H1 (cell line): ENCODE measurements at regions not wholly inside any gene's neighbourhood (a gene's known extent, or its start where the extent isn't known, plus 50 kb on each side); places are given as distances from the start of the nearest gene placed in this dataset.

Experiments
- CTCF ChIA-PET: fragments of 300-600 bp; sonication (Branson Sonifier 250); formaldehyde crosslinking; loops from one replicate; lab custom pipeline; 2021; ENCODE audit not compliant: partially characterized antibody; lab: Charles Lee
- POLR2A ChIA-PET: fragments of 300-600 bp; sonication (Branson Sonifier 250); formaldehyde crosslinking; loops from one replicate; lab custom pipeline; 2021; ENCODE audit warnings: inconsistent platforms; ENCODE audit not compliant: partially characterized antibody; lab: Charles Lee
- DNase-seq, 2 experiments: peaks; one replicate each; pipeline versions ENCODE4 v3.0.0 to v3.0.0-alpha.2; 2010 to 2022; ENCODE audit warnings: low spot score in 2 of 2, low read depth in 1 of 2, mixed read lengths in 1 of 2
- FAIRE-seq: peaks from 2 replicates; lab custom pipeline; 2011; peaks lifted over from hg19 to GRCh38; lab: Jason Lieb, UNC
- H2AFZ ChIP-seq: 2 replicates; pipeline ENCODE4 v1.8.1; 2012; ENCODE audit warnings: low read length, inconsistent platforms
- H2AK5ac ChIP-seq: 2 replicates; pipeline ENCODE4 v1.6.1; 2013; ENCODE audit warnings: low read depth, low read length
- H2BK120ac ChIP-seq: replicated peaks from 2 replicates; pipeline ENCODE3; 2013; ENCODE audit warnings: low read depth, low read length, inconsistent platforms
- H2BK12ac ChIP-seq: 2 replicates; pipeline ENCODE4 v1.6.1; 2013; ENCODE audit warnings: low read depth, low read length
- H2BK15ac ChIP-seq: 2 replicates; pipeline ENCODE4 v1.6.1; 2013; ENCODE audit warnings: low read length
- H2BK20ac ChIP-seq: 2 replicates; pipeline ENCODE4 v1.6.1; 2013; ENCODE audit warnings: low read length
- H2BK5ac ChIP-seq: 2 replicates; pipeline ENCODE4 v1.6.1; 2013; ENCODE audit warnings: low read depth, low read length
- H3K14ac ChIP-seq: 2 replicates; pipeline ENCODE4 v1.6.1; 2013; ENCODE audit warnings: inconsistent platforms; ENCODE audit not compliant: insufficient read length
- H3K18ac ChIP-seq: 2 replicates; pipeline ENCODE4 v1.6.1; 2013; ENCODE audit warnings: low read length; ENCODE audit errors: extremely low read depth
- H3K23ac ChIP-seq: 2 replicates; pipeline ENCODE4 v1.6.1; 2013; ENCODE audit warnings: inconsistent platforms; ENCODE audit not compliant: insufficient read length
- H3K23me2 ChIP-seq: 2 replicates; pipeline ENCODE4 v1.6.1; 2013; ENCODE audit warnings: low read depth, low read length
- H3K27ac ChIP-seq: 2 replicates; pipeline ENCODE4 v1.6.1; 2011; ENCODE audit warnings: low read depth, low read length, inconsistent platforms
- H3K27me3 ChIP-seq, 4 experiments: replicated peaks in 1 of 4; 1 replicate in 1 of 4; 2 replicates in 3 of 4; pipeline versions ENCODE4 v1.6.1 to v1.8.1; 2011 to 2013; ENCODE audit warnings: low read length in 3 of 4, mild to moderate bottlenecking in 3 of 4, inconsistent platforms in 2 of 4, mixed read lengths in 2 of 4, moderate library complexity in 1 of 4; ENCODE audit not compliant: control insufficient read depth in 3 of 4, insufficient read depth in 3 of 4; ENCODE audit errors: extremely low read depth in 1 of 4
- H3K36me3 ChIP-seq, 4 experiments: 2 replicates each; pipeline versions ENCODE4 v1.6.1 to v1.8.1; 2011 to 2013; ENCODE audit warnings: mild to moderate bottlenecking in 4 of 4, low read length in 3 of 4, moderate library complexity in 2 of 4, control low read depth in 1 of 4, inconsistent platforms in 1 of 4; ENCODE audit not compliant: insufficient read depth in 4 of 4, control insufficient read depth in 2 of 4
- H3K4ac ChIP-seq: replicated peaks from 2 replicates; pipeline ENCODE3; 2013; ENCODE audit warnings: low read length, low read depth, mixed read lengths, inconsistent platforms; ENCODE audit not compliant: insufficient read length
- H3K4me1 ChIP-seq, 4 experiments: replicated peaks in 1 of 4; 1 replicate in 1 of 4; 2 replicates in 3 of 4; pipeline versions ENCODE4 v1.6.1 to v1.8.1; 2011 to 2013; ENCODE audit warnings: low read length in 3 of 4, inconsistent platforms in 2 of 4, mixed read lengths in 1 of 4; ENCODE audit not compliant: insufficient read depth in 4 of 4, control insufficient read depth in 3 of 4
- H3K4me2 ChIP-seq, 2 experiments: 2 replicates each; pipeline versions ENCODE4 v1.6.1 to v1.8.1; 2011 to 2013; ENCODE audit warnings: low read depth in 2 of 2, low read length in 2 of 2, control low read depth in 1 of 2, inconsistent platforms in 1 of 2, mild to moderate bottlenecking in 1 of 2; ENCODE audit not compliant: insufficient read depth in 1 of 2
- H3K4me3 ChIP-seq, 4 experiments: fragments of 200-600, 300-600 bp in 1 of 4; sonication (generic), shearing (Covaris generic), sonication (Bioruptor Twin) in 1 of 4; 2 replicates each; pipeline versions ENCODE4 v1.5.1 to v1.8.1; 2011 to 2016; ENCODE audit warnings: low read length in 4 of 4, low read depth in 3 of 4, control low read depth in 2 of 4, inconsistent platforms in 2 of 4, mild to moderate bottlenecking in 2 of 4, mixed read lengths in 1 of 4, moderate library complexity in 1 of 4; ENCODE audit not compliant: insufficient read depth in 2 of 4; ENCODE audit errors: extremely low read depth in 1 of 4
- H3K56ac ChIP-seq: replicated peaks from 2 replicates; pipeline ENCODE3; 2013; ENCODE audit warnings: low read depth, mild to moderate bottlenecking, mixed read lengths, low read length, inconsistent platforms; ENCODE audit not compliant: insufficient read length
- H3K79me1 ChIP-seq: 2 replicates; pipeline ENCODE4 v1.6.1; 2013; ENCODE audit warnings: low read depth, low read length, control low read depth
- H3K79me2 ChIP-seq, 2 experiments: 2 replicates each; pipeline versions ENCODE4 v1.6.1 to v1.8.1; 2012 to 2013; ENCODE audit warnings: low read length in 2 of 2, mild to moderate bottlenecking in 2 of 2, inconsistent platforms in 1 of 2; ENCODE audit not compliant: insufficient read depth in 2 of 2, control insufficient read depth in 1 of 2
- H3K9ac ChIP-seq, 4 experiments: replicated peaks in 1 of 4; 1 replicate in 1 of 4; 2 replicates in 3 of 4; pipeline versions ENCODE4 v1.6.1 to v1.8.1; 2011 to 2013; ENCODE audit warnings: low read depth in 3 of 4, low read length in 3 of 4, control low read depth in 2 of 4, mild to moderate bottlenecking in 2 of 4, moderate library complexity in 2 of 4, inconsistent platforms in 1 of 4; ENCODE audit errors: extremely low read depth in 1 of 4
- H3K9me3 ChIP-seq, 2 experiments: 2 replicates each; pipeline versions ENCODE4 v1.6.1 to v1.8.1; 2012 to 2013; ENCODE audit warnings: mild to moderate bottlenecking in 2 of 2, moderate library complexity in 2 of 2, control low read depth in 1 of 2, inconsistent platforms in 1 of 2, low read depth in 1 of 2, low read length in 1 of 2, mixed read lengths in 1 of 2; ENCODE audit not compliant: insufficient read depth in 2 of 2
- H4K20me1 ChIP-seq, 2 experiments: replicated peaks in 1 of 2; 2 replicates each; pipeline versions ENCODE3 to v1.8.1; 2011 to 2013; ENCODE audit warnings: inconsistent platforms in 2 of 2, low read length in 2 of 2, mild to moderate bottlenecking in 1 of 2; ENCODE audit not compliant: insufficient read depth in 2 of 2, control insufficient read depth in 1 of 2
- H4K5ac ChIP-seq: 2 replicates; pipeline ENCODE4 v1.6.1; 2013; ENCODE audit warnings: low read length, low read depth, mixed read lengths, inconsistent platforms; ENCODE audit not compliant: insufficient read length
- H4K8ac ChIP-seq: 2 replicates; pipeline ENCODE4 v1.8.0; 2013; ENCODE audit warnings: mild to moderate bottlenecking, moderate library complexity, low read length, inconsistent platforms; ENCODE audit not compliant: insufficient read depth; ENCODE audit errors: extremely low read depth
- H4K91ac ChIP-seq: replicated peaks from 2 replicates; pipeline ENCODE3; 2013; ENCODE audit warnings: low read length, mixed read lengths, inconsistent platforms; ENCODE audit not compliant: insufficient read length
- BRCA1 ChIP-seq: IDR thresholded peaks from 2 replicates; pipeline ENCODE4 v1.6.1; 2012; ENCODE audit warnings: low read depth, low read length, improper control_type of control experiment
- CEBPB ChIP-seq: IDR thresholded peaks from 2 replicates; pipeline ENCODE4 v1.6.1; 2012; ENCODE audit warnings: low read depth, low read length
- CHD1 ChIP-seq: IDR thresholded peaks from 2 replicates; pipeline ENCODE4 v1.6.1; 2012; ENCODE audit warnings: low read depth, low read length, improper control_type of control experiment
- CHD2 ChIP-seq: IDR thresholded peaks from 2 replicates; pipeline ENCODE4 v1.6.1; 2012; ENCODE audit warnings: low read length, improper control_type of control experiment
- GTF2F1 ChIP-seq: IDR thresholded peaks from 2 replicates; pipeline ENCODE4 v1.6.1; 2012; ENCODE audit warnings: low read depth, low read length, improper control_type of control experiment, borderline replicate concordance
- JUN ChIP-seq: IDR thresholded peaks from 2 replicates; pipeline ENCODE4 v1.6.1; 2011; ENCODE audit warnings: low read depth, mild to moderate bottlenecking, improper control_type of control experiment, low read length
- SIRT6 ChIP-seq: IDR thresholded peaks from one replicate; pipeline ENCODE4 v1.7.1; 2012; ENCODE audit warnings: low read length, inconsistent platforms
- TAF1 ChIP-seq: IDR thresholded peaks from 2 replicates; pipeline ENCODE4 v1.6.1; 2011; ENCODE audit warnings: mild to moderate bottlenecking, low read depth, low read length
- TCF12 ChIP-seq: IDR thresholded peaks from 2 replicates; pipeline ENCODE4 v1.6.1; 2011; ENCODE audit warnings: low read depth, mild to moderate bottlenecking, low read length
- WGBS, 2 experiments: shearing (Covaris generic) in 1 of 2; methylation state at CpG; one replicate each; pipeline versions ENCODE4 v1.1.6 to v1.1.7; 2013 to 2015; ENCODE audit warnings: low lambda C conversion rate in 2 of 2, mixed read lengths in 2 of 2, inconsistent platforms in 1 of 2, low coverage in 1 of 2, missing lambda C conversion rate in 1 of 2; ENCODE audit not compliant: insufficient replicate concordance in 2 of 2, insufficient coverage in 1 of 2, insufficient read length in 1 of 2; ENCODE audit errors: extremely low coverage in 1 of 2, missing lambda C conversion rate in 1 of 2; 5-methylcytosine and 5-hydroxymethylcytosine counted together

GRCh38 chr4:24669751-24670150 lies 85.4 kb upstream of the DHX15 start:
- no peaks in the 10 kb centered on the region for H3K27me3 ChIP-seq
- H4K8ac ChIP-seq, result no peak overlapping the region
- no peak overlapping the region for H4K5ac ChIP-seq
- no peak overlapping the region for H3K4me3 ChIP-seq
- H2BK20ac ChIP-seq, result no peak overlapping the region
- no peak overlapping the region for H4K91ac ChIP-seq
- no peak overlapping the region for H2BK120ac ChIP-seq
- H4K20me1 ChIP-seq, result no peaks in the 10 kb centered on the region
- no peak overlapping the region for H3K18ac ChIP-seq
- H3K23ac ChIP-seq, result no peak overlapping the region
- no peak overlapping the region for H2BK12ac ChIP-seq
- FAIRE-seq, result no peak
- ChIA-PET CTCF (interaction anchor here (1.7 kb wide), 1 partner anchor 18 kb away, joined by 10 read pairs; no protein-coding TSS in a partner anchor), POLR2A (interaction anchor here (0.8 to 1.5 kb wide), 2 partner anchors 10 to 11 kb away, joined by 3 to 4 read pairs; no protein-coding TSS in a partner anchor)
- H3K4me1 ChIP-seq, result no peaks in the 10 kb centered on the region; a peak in 1 of 7 replicates
- H3K27ac ChIP-seq, result no peak overlapping the region
- peaks cover 0 to 21% (median 3%) of the 10 kb centered on the region in 4 experiments; a peak in 2 of 8 replicates for H3K36me3 ChIP-seq
- H3K4me2 ChIP-seq, result no peak overlapping the region
- no peak overlapping the region for H3K9ac ChIP-seq
- no peak overlapping the region for H3K56ac ChIP-seq
- H2BK15ac ChIP-seq, result no peak overlapping the region
- no peaks in the 10 kb centered on the region for H3K23me2 ChIP-seq
- DNase-seq, result no peak
- H3K79me1 ChIP-seq, result no peaks in the 10 kb centered on the region
- 98% methylated on average over 6 of the region's 6 CpGs; no CpG with 5 or more reads in 1 of the 2 experiments for WGBS, 2 experiments
- H2BK5ac ChIP-seq, result no peak overlapping the region
- H2AFZ ChIP-seq, result no peak overlapping the region
- H3K14ac ChIP-seq, result no peak overlapping the region
- no peak overlapping the region for H2AK5ac ChIP-seq
- no peaks in the 10 kb centered on the region for H3K79me2 ChIP-seq
- no peak overlapping the region for H3K4ac ChIP-seq
- H3K9me3 ChIP-seq, result no peaks in the 10 kb centered on the region
- TF ChIP-seq TCF12, result no peak
- TF ChIP-seq TAF1, result no peak
- TF ChIP-seq CEBPB, result no peak
- TF ChIP-seq SIRT6, result no peak
- no peak for TF ChIP-seq CHD1
- no peak for TF ChIP-seq GTF2F1
- no peak for TF ChIP-seq BRCA1
- no peak for TF ChIP-seq CHD2
- no peak for TF ChIP-seq JUN
